ENCODE measurements at regions not wholly inside any gene's neighbourhood (a gene's known extent, or its start where the extent isn't known, plus 50 kb on each side); places are given as distances from the start of the nearest gene placed in this dataset.

DNA sequence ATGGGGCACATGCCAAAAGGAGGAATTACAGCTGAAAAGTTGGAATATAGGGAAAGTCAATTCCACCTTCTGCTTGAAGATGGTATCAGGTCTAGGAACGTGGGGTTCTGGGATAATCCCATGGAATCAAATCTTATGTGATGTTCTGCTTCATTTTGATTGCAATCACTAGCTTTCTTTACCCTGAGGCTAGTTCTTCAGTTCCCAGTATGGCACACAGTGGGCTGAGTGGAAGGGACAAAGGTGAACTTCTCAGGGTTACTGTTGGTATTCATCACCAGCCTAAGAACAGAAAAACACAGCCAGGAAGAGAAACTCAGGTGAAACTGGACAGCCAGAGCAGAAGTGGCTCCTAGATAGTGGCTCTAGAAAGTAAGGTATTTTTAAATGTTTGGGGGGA is 117.8 kb downstream of the TNFSF18 start:
- Histone ChIP-seq H3K27ac (no peak overlapping the region), H3K36me3 (no peaks in the 10 kb centered on the region), H3K27me3 (ENCODE audit: insufficient read depth, low read depth, severe bottlenecking) (peaks cover 13% of the 10 kb centered on the region), H3K9me3 (ENCODE audit: severe bottlenecking) (no peaks in the 10 kb centered on the region), H3K4me3 (ENCODE audit: low read depth, low read length) (no peak overlapping the region)
- no peak for DNase-seq
- no peak for TF ChIP-seq CTCF (IDR thresholded peaks at IDR 0.05; ENCODE audit: low read depth, low read length)

- no peak for TF ChIP-seq CTCF (IDR thresholded peaks at IDR 0.05; ENCODE audit: low read depth, low read length)
- H3K4me3 ChIP-seq (ENCODE audit: low read depth, low read length), result no peak overlapping the region
- peaks cover 2% of the 10 kb centered on the region for H3K27me3 ChIP-seq (ENCODE audit: insufficient read depth, low read depth, severe bottlenecking)
- no peak for DNase-seq
- H3K27ac ChIP-seq, result no peak overlapping the region
- no peaks in the 10 kb centered on the region for H3K9me3 ChIP-seq (ENCODE audit: severe bottlenecking)
- H3K36me3 ChIP-seq, result no peaks in the 10 kb centered on the region
Measured at GRCh38 chr1:172934417-172934762, 116.4 kb downstream of the TNFSF18 start.

DNA sequence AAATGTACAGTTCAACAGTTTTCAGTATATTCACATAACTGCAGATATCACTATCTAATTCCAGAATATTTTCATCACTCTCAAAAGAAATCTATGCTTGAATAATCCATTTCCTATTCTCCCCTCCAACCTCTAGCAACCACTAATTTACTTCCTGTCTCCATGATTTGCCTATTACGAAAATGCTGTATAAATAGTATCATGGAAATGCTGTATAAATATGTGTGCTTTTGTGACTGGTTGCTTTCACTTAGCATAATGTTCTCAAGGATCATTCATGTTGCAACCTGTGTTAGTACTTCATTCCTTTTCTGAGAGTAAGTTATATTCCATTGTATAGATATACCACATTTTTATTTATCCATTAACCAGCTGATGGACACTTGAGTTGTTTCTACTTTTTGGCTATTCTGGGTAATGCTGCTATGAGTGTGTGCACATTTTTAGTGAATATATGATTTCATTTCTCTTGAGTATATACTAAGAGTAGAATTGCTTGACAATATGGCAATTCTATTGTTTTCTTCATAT is 115.6 kb downstream of the TNFSF18 start:
- TF ChIP-seq CTCF (IDR thresholded peaks at IDR 0.05; ENCODE audit: low read depth, low read length), result no peak
- Histone ChIP-seq H3K9me3 (ENCODE audit: severe bottlenecking) (no peaks in the 10 kb centered on the region), H3K27ac (no peak overlapping the region), H3K4me3 (ENCODE audit: low read depth, low read length) (no peak overlapping the region), H3K36me3 (no peaks in the 10 kb centered on the region), H3K27me3 (ENCODE audit: insufficient read depth, low read depth, severe bottlenecking) (peaks cover 2% of the 10 kb centered on the region)
- DNase-seq, result no peak

- no peak overlapping the region for H3K4me3 ChIP-seq (ENCODE audit: low read depth, low read length)
- no peaks in the 10 kb centered on the region for H3K36me3 ChIP-seq
- H3K27ac ChIP-seq, result no peak overlapping the region
- no peak for DNase-seq
- no peaks in the 10 kb centered on the region for H3K9me3 ChIP-seq (ENCODE audit: severe bottlenecking)
- peaks cover 3% of the 10 kb centered on the region for H3K27me3 ChIP-seq (ENCODE audit: insufficient read depth, low read depth, severe bottlenecking)
- TF ChIP-seq CTCF (IDR thresholded peaks at IDR 0.05; ENCODE audit: low read depth, low read length), result no peak
Measured at GRCh38 chr1:172936088-172936645, 114.6 kb downstream of the TNFSF18 start.

GRCh38 chr1:172938681-172939080 is 112.1 kb downstream of the TNFSF18 start:
- DNase-seq, result no peak
- Histone ChIP-seq H3K27ac (no peak overlapping the region), H3K36me3 (no peaks in the 10 kb centered on the region), H3K9me3 (ENCODE audit: severe bottlenecking) (no peaks in the 10 kb centered on the region), H3K4me3 (ENCODE audit: low read depth, low read length) (no peak overlapping the region), H3K27me3 (ENCODE audit: insufficient read depth, low read depth, severe bottlenecking) (peaks cover 2% of the 10 kb centered on the region)
- TF ChIP-seq CTCF (IDR thresholded peaks at IDR 0.05; ENCODE audit: low read depth, low read length), result no peak

- DNase-seq, result no peak
- TF ChIP-seq CTCF (IDR thresholded peaks at IDR 0.05; ENCODE audit: low read depth, low read length), result no peak
- no peak overlapping the region for H3K27ac ChIP-seq
Measured at GRCh38 chr1:172939475-172939874, 111.3 kb downstream of the TNFSF18 start.

More at GRCh38 chr1:172939475-172939874, 111.3 kb downstream of the TNFSF18 start:
- H3K27me3 ChIP-seq (ENCODE audit: insufficient read depth, low read depth, severe bottlenecking), result peaks cover 2% of the 10 kb centered on the region
- H3K9me3 ChIP-seq (ENCODE audit: severe bottlenecking), result no peaks in the 10 kb centered on the region
- no peaks in the 10 kb centered on the region for H3K36me3 ChIP-seq
- H3K4me3 ChIP-seq (ENCODE audit: low read depth, low read length), result no peak overlapping the region

Measured in WERI-Rb-1 (cell line).